Panc1 (cell line): ENCODE measurements at regions not wholly inside any gene's neighbourhood (a gene's known extent, or its start where the extent isn't known, plus 50 kb on each side); places are given as distances from the start of the nearest gene placed in this dataset.

Experiments
- POLR2AphosphoS5 ChIP-seq: IDR thresholded peaks from 2 replicates; pipeline ENCODE4 v1.6.1; 2012; ENCODE audit warnings: mild to moderate bottlenecking, low read depth, low read length, moderate library complexity
- REST ChIP-seq, 2 experiments: IDR thresholded peaks; 2 replicates each; pipeline ENCODE4 v1.6.1; 2011 to 2012; ENCODE audit warnings: low read depth in 2 of 2, control low read depth in 1 of 2, low read length in 1 of 2, mild to moderate bottlenecking in 1 of 2, moderate library complexity in 1 of 2; ENCODE audit not compliant: insufficient read depth in 1 of 2
- SIN3A ChIP-seq: IDR thresholded peaks from 2 replicates; pipeline ENCODE4 v1.6.1; 2012; ENCODE audit warnings: low read depth, mild to moderate bottlenecking, low read length, moderate library complexity, borderline replicate concordance; ENCODE audit not compliant: insufficient read depth
- TF ChIP-seq, protein P1 (sequence below): fragments of 450-650 bp; IDR thresholded peaks from 2 replicates; pipeline ENCODE4 v1.5.1; 2017; ENCODE audit warnings: mild to moderate bottlenecking

GRCh38 chr10:118209215-118209614, 132.9 kb downstream of the FAM204A start:
- TF ChIP-seq, protein P1, sequence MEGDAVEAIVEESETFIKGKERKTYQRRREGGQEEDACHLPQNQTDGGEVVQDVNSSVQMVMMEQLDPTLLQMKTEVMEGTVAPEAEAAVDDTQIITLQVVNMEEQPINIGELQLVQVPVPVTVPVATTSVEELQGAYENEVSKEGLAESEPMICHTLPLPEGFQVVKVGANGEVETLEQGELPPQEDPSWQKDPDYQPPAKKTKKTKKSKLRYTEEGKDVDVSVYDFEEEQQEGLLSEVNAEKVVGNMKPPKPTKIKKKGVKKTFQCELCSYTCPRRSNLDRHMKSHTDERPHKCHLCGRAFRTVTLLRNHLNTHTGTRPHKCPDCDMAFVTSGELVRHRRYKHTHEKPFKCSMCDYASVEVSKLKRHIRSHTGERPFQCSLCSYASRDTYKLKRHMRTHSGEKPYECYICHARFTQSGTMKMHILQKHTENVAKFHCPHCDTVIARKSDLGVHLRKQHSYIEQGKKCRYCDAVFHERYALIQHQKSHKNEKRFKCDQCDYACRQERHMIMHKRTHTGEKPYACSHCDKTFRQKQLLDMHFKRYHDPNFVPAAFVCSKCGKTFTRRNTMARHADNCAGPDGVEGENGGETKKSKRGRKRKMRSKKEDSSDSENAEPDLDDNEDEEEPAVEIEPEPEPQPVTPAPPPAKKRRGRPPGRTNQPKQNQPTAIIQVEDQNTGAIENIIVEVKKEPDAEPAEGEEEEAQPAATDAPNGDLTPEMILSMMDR = no peak
- TF ChIP-seq REST (IDR thresholded peaks at IDR 0.05; ENCODE audit: insufficient read depth in 1 of 2, low read depth in 2 of 2, low read length in 1 of 2) (no peak), POLR2AphosphoS5 (no peak), SIN3A (no peak)
